Right lobe of liver (tissue), 6 donors: ENCODE measurements at regions not wholly inside any gene's neighbourhood (a gene's known extent, or its start where the extent isn't known, plus 50 kb on each side); places are given as distances from the start of the nearest gene placed in this dataset.

ENCODE experiments used
- ATAC-seq, 4 donors: fragments of 200-7000 bp; cut with Tn5 transposase; one replicate each; pipeline ENCODE4 v1.9.1; 2020; ENCODE audit warnings: mild to moderate bottlenecking in 4 of 4, moderate library complexity in 4 of 4
- DNase-seq, 3 donors: peaks; one replicate each; pipeline ENCODE4 v3.0.0-alpha.2; 2020
- H3K27ac ChIP-seq, 3 donors: fragments of 200-600 bp; one replicate each; pipeline ENCODE4 v1.8.0; 2022
- H3K27me3 ChIP-seq, 2 donors: fragments of 200-600 bp; one replicate each; pipeline ENCODE4 v1.8.0; 2022
- H3K36me3 ChIP-seq, 4 donors: fragments of 200-600 bp; sonication (generic) in 1 of 4; one replicate each; pipeline versions ENCODE4 v1.5.1 to v1.8.0; 2017 to 2022; ENCODE audit warnings: control low read depth in 1 of 4
- H3K4me1 ChIP-seq, 4 donors: fragments of 200-600 bp; sonication (generic) in 1 of 4; one replicate each; pipeline versions ENCODE4 v1.5.1 to v1.8.0; 2017 to 2022; ENCODE audit warnings: control low read depth in 1 of 4
- H3K4me3 ChIP-seq, 3 donors: fragments of 200-600 bp; one replicate each; pipeline ENCODE4 v1.8.0; 2022
- H3K9me3 ChIP-seq, 4 donors: fragments of 200-600 bp; sonication (generic) in 1 of 4; one replicate each; pipeline versions ENCODE4 v1.5.1 to v1.8.0; 2017 to 2022; ENCODE audit warnings: control low read depth in 1 of 4
- POLR2A ChIP-seq: fragments of 450-650 bp; IDR thresholded peaks from one replicate; pipeline ENCODE4 v1.6.1; 2017; ENCODE audit warnings: antibody characterized with exemption, mild to moderate bottlenecking
- WGBS: methylation state at CpG from one replicate; pipeline ENCODE4 v1.1.6; 2018; ENCODE audit warnings: low coverage, low lambda C conversion rate; ENCODE audit not compliant: insufficient coverage; ENCODE audit errors: missing lambda C conversion rate; 5-methylcytosine and 5-hydroxymethylcytosine counted together
- intact Hi-C, 2 donors: fragments of 100-400 bp; cut with DNase I; formaldehyde crosslinking; loops; one replicate each; pipeline versions ENCODE4 v1.11.2 to v1.14.1; 2022
- TF ChIP-seq, protein P1 (sequence below), 4 donors: fragments of 200-600 bp in 3 of 4; fragments of 450-650 bp in 1 of 4; IDR thresholded peaks; one replicate each; pipeline versions ENCODE4 v1.5.1 to v1.8.0; 2016 to 2022; ENCODE audit warnings: antibody characterized with exemption in 4 of 4, mild to moderate bottlenecking in 2 of 4
- donor health status: DM: no; HTN: yes; CAD: no.
- donor health status: DM: no; HTN: no; CAD: no.
- donor health status: DM: no; HTN: no; CAD: no.
- donor health status: DM: no; HTN: yes; CAD: no.
- donor health status: DM: no; HTN: yes; CAD: no.

GRCh38 chr1:29649189-29650040, 413.1 kb downstream of the PTPRU start:
- intact Hi-C loops = no loop called here
- TF ChIP-seq, protein P1, sequence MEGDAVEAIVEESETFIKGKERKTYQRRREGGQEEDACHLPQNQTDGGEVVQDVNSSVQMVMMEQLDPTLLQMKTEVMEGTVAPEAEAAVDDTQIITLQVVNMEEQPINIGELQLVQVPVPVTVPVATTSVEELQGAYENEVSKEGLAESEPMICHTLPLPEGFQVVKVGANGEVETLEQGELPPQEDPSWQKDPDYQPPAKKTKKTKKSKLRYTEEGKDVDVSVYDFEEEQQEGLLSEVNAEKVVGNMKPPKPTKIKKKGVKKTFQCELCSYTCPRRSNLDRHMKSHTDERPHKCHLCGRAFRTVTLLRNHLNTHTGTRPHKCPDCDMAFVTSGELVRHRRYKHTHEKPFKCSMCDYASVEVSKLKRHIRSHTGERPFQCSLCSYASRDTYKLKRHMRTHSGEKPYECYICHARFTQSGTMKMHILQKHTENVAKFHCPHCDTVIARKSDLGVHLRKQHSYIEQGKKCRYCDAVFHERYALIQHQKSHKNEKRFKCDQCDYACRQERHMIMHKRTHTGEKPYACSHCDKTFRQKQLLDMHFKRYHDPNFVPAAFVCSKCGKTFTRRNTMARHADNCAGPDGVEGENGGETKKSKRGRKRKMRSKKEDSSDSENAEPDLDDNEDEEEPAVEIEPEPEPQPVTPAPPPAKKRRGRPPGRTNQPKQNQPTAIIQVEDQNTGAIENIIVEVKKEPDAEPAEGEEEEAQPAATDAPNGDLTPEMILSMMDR (IDR thresholded peaks at IDR 0.05) = no peak
- TF ChIP-seq POLR2A = no peak
- Histone ChIP-seq H3K4me1 (no peaks in the 10 kb centered on the region), H3K27ac (no peak overlapping the region), H3K9me3 (no peaks in the 10 kb centered on the region), H3K4me3 (no peak overlapping the region), H3K36me3 (no peaks in the 10 kb centered on the region), H3K27me3 (no peaks in the 10 kb centered on the region)
- WGBS = 70% methylated on average over 11 of the region's 15 CpGs
- DNase-seq = peak in 1 of 3 donors; percentile 28
- ATAC-seq = no peak

- H3K27me3 ChIP-seq = no peaks in the 10 kb centered on the region
- 48% methylated on average over 3 of the region's 3 CpGs for WGBS
- H3K4me1 ChIP-seq = no peaks in the 10 kb centered on the region
- no peaks in the 10 kb centered on the region for H3K36me3 ChIP-seq
- TF ChIP-seq POLR2A = no peak
- TF ChIP-seq, protein P1 (IDR thresholded peaks at IDR 0.05) = no peak
- ATAC-seq (no peak), DNase-seq (peak in 1 of 3 donors; percentile 14)
- no peaks in the 10 kb centered on the region for H3K9me3 ChIP-seq
- no peak overlapping the region for H3K27ac ChIP-seq
- intact Hi-C loops = no loop called here
- no peak overlapping the region for H3K4me3 ChIP-seq
Observed at GRCh38 chr1:29648798-29649188, 412.5 kb downstream of the PTPRU start.

- 38% methylated on average over 4 of the region's 4 CpGs for WGBS
Observed at GRCh38 chr1:29648026-29648425, 411.7 kb downstream of the PTPRU start.

GRCh38 chr1:29647581-29647980, 411.3 kb downstream of the PTPRU start:
- Histone ChIP-seq H3K27me3 (no peaks in the 10 kb centered on the region), H3K4me1 (no peaks in the 10 kb centered on the region)
- WGBS = 36% methylated on average over 1 of the region's 1 CpG

More at GRCh38 chr1:29648026-29648425, 411.7 kb downstream of the PTPRU start:
- H3K27ac ChIP-seq = no peak overlapping the region
- no peaks in the 10 kb centered on the region for H3K27me3 ChIP-seq
- H3K9me3 ChIP-seq = no peaks in the 10 kb centered on the region
- DNase-seq (peak in 1 of 3 donors; percentile 11), ATAC-seq (no peak)
- no peak overlapping the region for H3K4me3 ChIP-seq
- no peak for TF ChIP-seq POLR2A
- TF ChIP-seq, protein P1 (IDR thresholded peaks at IDR 0.05) = no peak
- intact Hi-C loops = no loop called here
- H3K4me1 ChIP-seq = no peaks in the 10 kb centered on the region
- no peaks in the 10 kb centered on the region for H3K36me3 ChIP-seq

More at GRCh38 chr1:29647581-29647980, 411.3 kb downstream of the PTPRU start:
- H3K4me3 ChIP-seq = no peak overlapping the region
- intact Hi-C loops = no loop called here
- ATAC-seq (no peak), DNase-seq (no peak)
- no peak overlapping the region for H3K27ac ChIP-seq
- no peaks in the 10 kb centered on the region for H3K9me3 ChIP-seq
- TF ChIP-seq, protein P1 (IDR thresholded peaks at IDR 0.05) = no peak
- TF ChIP-seq POLR2A = no peak
- H3K36me3 ChIP-seq = no peaks in the 10 kb centered on the region
